H1 (cell line): ENCODE measurements at regions not wholly inside any gene's neighbourhood (a gene's known extent, or its start where the extent isn't known, plus 50 kb on each side); places are given as distances from the start of the nearest gene placed in this dataset.

Experiments
- CTCF ChIA-PET: fragments of 300-600 bp; sonication (Branson Sonifier 250); formaldehyde crosslinking; loops from one replicate; lab custom pipeline; 2021; ENCODE audit not compliant: partially characterized antibody; lab: Charles Lee
- POLR2A ChIA-PET: fragments of 300-600 bp; sonication (Branson Sonifier 250); formaldehyde crosslinking; loops from one replicate; lab custom pipeline; 2021; ENCODE audit warnings: inconsistent platforms; ENCODE audit not compliant: partially characterized antibody; lab: Charles Lee
- DNase-seq, 2 experiments: peaks; one replicate each; pipeline versions ENCODE4 v3.0.0 to v3.0.0-alpha.2; 2010 to 2022; ENCODE audit warnings: low spot score in 2 of 2, low read depth in 1 of 2, mixed read lengths in 1 of 2
- FAIRE-seq: peaks from 2 replicates; lab custom pipeline; 2011; peaks lifted over from hg19 to GRCh38; lab: Jason Lieb, UNC
- H2AFZ ChIP-seq: 2 replicates; pipeline ENCODE4 v1.8.1; 2012; ENCODE audit warnings: low read length, inconsistent platforms
- H2AK5ac ChIP-seq: 2 replicates; pipeline ENCODE4 v1.6.1; 2013; ENCODE audit warnings: low read depth, low read length
- H2BK120ac ChIP-seq: replicated peaks from 2 replicates; pipeline ENCODE3; 2013; ENCODE audit warnings: low read depth, low read length, inconsistent platforms
- H2BK12ac ChIP-seq: 2 replicates; pipeline ENCODE4 v1.6.1; 2013; ENCODE audit warnings: low read depth, low read length
- H2BK15ac ChIP-seq: 2 replicates; pipeline ENCODE4 v1.6.1; 2013; ENCODE audit warnings: low read length
- H2BK20ac ChIP-seq: 2 replicates; pipeline ENCODE4 v1.6.1; 2013; ENCODE audit warnings: low read length
- H2BK5ac ChIP-seq: 2 replicates; pipeline ENCODE4 v1.6.1; 2013; ENCODE audit warnings: low read depth, low read length
- H3K14ac ChIP-seq: 2 replicates; pipeline ENCODE4 v1.6.1; 2013; ENCODE audit warnings: inconsistent platforms; ENCODE audit not compliant: insufficient read length
- H3K18ac ChIP-seq: 2 replicates; pipeline ENCODE4 v1.6.1; 2013; ENCODE audit warnings: low read length; ENCODE audit errors: extremely low read depth
- H3K23ac ChIP-seq: 2 replicates; pipeline ENCODE4 v1.6.1; 2013; ENCODE audit warnings: inconsistent platforms; ENCODE audit not compliant: insufficient read length
- H3K23me2 ChIP-seq: 2 replicates; pipeline ENCODE4 v1.6.1; 2013; ENCODE audit warnings: low read depth, low read length
- H3K27ac ChIP-seq: 2 replicates; pipeline ENCODE4 v1.6.1; 2011; ENCODE audit warnings: low read depth, low read length, inconsistent platforms
- H3K27me3 ChIP-seq, 4 experiments: replicated peaks in 1 of 4; 1 replicate in 1 of 4; 2 replicates in 3 of 4; pipeline versions ENCODE4 v1.6.1 to v1.8.1; 2011 to 2013; ENCODE audit warnings: low read length in 3 of 4, mild to moderate bottlenecking in 3 of 4, inconsistent platforms in 2 of 4, mixed read lengths in 2 of 4, moderate library complexity in 1 of 4; ENCODE audit not compliant: control insufficient read depth in 3 of 4, insufficient read depth in 3 of 4; ENCODE audit errors: extremely low read depth in 1 of 4
- H3K36me3 ChIP-seq, 4 experiments: 2 replicates each; pipeline versions ENCODE4 v1.6.1 to v1.8.1; 2011 to 2013; ENCODE audit warnings: mild to moderate bottlenecking in 4 of 4, low read length in 3 of 4, moderate library complexity in 2 of 4, control low read depth in 1 of 4, inconsistent platforms in 1 of 4; ENCODE audit not compliant: insufficient read depth in 4 of 4, control insufficient read depth in 2 of 4
- H3K4ac ChIP-seq: replicated peaks from 2 replicates; pipeline ENCODE3; 2013; ENCODE audit warnings: low read length, low read depth, mixed read lengths, inconsistent platforms; ENCODE audit not compliant: insufficient read length
- H3K4me1 ChIP-seq, 4 experiments: replicated peaks in 1 of 4; 1 replicate in 1 of 4; 2 replicates in 3 of 4; pipeline versions ENCODE4 v1.6.1 to v1.8.1; 2011 to 2013; ENCODE audit warnings: low read length in 3 of 4, inconsistent platforms in 2 of 4, mixed read lengths in 1 of 4; ENCODE audit not compliant: insufficient read depth in 4 of 4, control insufficient read depth in 3 of 4
- H3K4me2 ChIP-seq, 2 experiments: 2 replicates each; pipeline versions ENCODE4 v1.6.1 to v1.8.1; 2011 to 2013; ENCODE audit warnings: low read depth in 2 of 2, low read length in 2 of 2, control low read depth in 1 of 2, inconsistent platforms in 1 of 2, mild to moderate bottlenecking in 1 of 2; ENCODE audit not compliant: insufficient read depth in 1 of 2
- H3K4me3 ChIP-seq, 4 experiments: fragments of 200-600, 300-600 bp in 1 of 4; sonication (generic), shearing (Covaris generic), sonication (Bioruptor Twin) in 1 of 4; 2 replicates each; pipeline versions ENCODE4 v1.5.1 to v1.8.1; 2011 to 2016; ENCODE audit warnings: low read length in 4 of 4, low read depth in 3 of 4, control low read depth in 2 of 4, inconsistent platforms in 2 of 4, mild to moderate bottlenecking in 2 of 4, mixed read lengths in 1 of 4, moderate library complexity in 1 of 4; ENCODE audit not compliant: insufficient read depth in 2 of 4; ENCODE audit errors: extremely low read depth in 1 of 4
- H3K56ac ChIP-seq: replicated peaks from 2 replicates; pipeline ENCODE3; 2013; ENCODE audit warnings: low read depth, mild to moderate bottlenecking, mixed read lengths, low read length, inconsistent platforms; ENCODE audit not compliant: insufficient read length
- H3K79me1 ChIP-seq: 2 replicates; pipeline ENCODE4 v1.6.1; 2013; ENCODE audit warnings: low read depth, low read length, control low read depth
- H3K79me2 ChIP-seq, 2 experiments: 2 replicates each; pipeline versions ENCODE4 v1.6.1 to v1.8.1; 2012 to 2013; ENCODE audit warnings: low read length in 2 of 2, mild to moderate bottlenecking in 2 of 2, inconsistent platforms in 1 of 2; ENCODE audit not compliant: insufficient read depth in 2 of 2, control insufficient read depth in 1 of 2
- H3K9ac ChIP-seq, 4 experiments: replicated peaks in 1 of 4; 1 replicate in 1 of 4; 2 replicates in 3 of 4; pipeline versions ENCODE4 v1.6.1 to v1.8.1; 2011 to 2013; ENCODE audit warnings: low read depth in 3 of 4, low read length in 3 of 4, control low read depth in 2 of 4, mild to moderate bottlenecking in 2 of 4, moderate library complexity in 2 of 4, inconsistent platforms in 1 of 4; ENCODE audit errors: extremely low read depth in 1 of 4
- H3K9me3 ChIP-seq, 2 experiments: 2 replicates each; pipeline versions ENCODE4 v1.6.1 to v1.8.1; 2012 to 2013; ENCODE audit warnings: mild to moderate bottlenecking in 2 of 2, moderate library complexity in 2 of 2, control low read depth in 1 of 2, inconsistent platforms in 1 of 2, low read depth in 1 of 2, low read length in 1 of 2, mixed read lengths in 1 of 2; ENCODE audit not compliant: insufficient read depth in 2 of 2
- H4K20me1 ChIP-seq, 2 experiments: replicated peaks in 1 of 2; 2 replicates each; pipeline versions ENCODE3 to v1.8.1; 2011 to 2013; ENCODE audit warnings: inconsistent platforms in 2 of 2, low read length in 2 of 2, mild to moderate bottlenecking in 1 of 2; ENCODE audit not compliant: insufficient read depth in 2 of 2, control insufficient read depth in 1 of 2
- H4K5ac ChIP-seq: 2 replicates; pipeline ENCODE4 v1.6.1; 2013; ENCODE audit warnings: low read length, low read depth, mixed read lengths, inconsistent platforms; ENCODE audit not compliant: insufficient read length
- H4K8ac ChIP-seq: 2 replicates; pipeline ENCODE4 v1.8.0; 2013; ENCODE audit warnings: mild to moderate bottlenecking, moderate library complexity, low read length, inconsistent platforms; ENCODE audit not compliant: insufficient read depth; ENCODE audit errors: extremely low read depth
- H4K91ac ChIP-seq: replicated peaks from 2 replicates; pipeline ENCODE3; 2013; ENCODE audit warnings: low read length, mixed read lengths, inconsistent platforms; ENCODE audit not compliant: insufficient read length
- BCL11A ChIP-seq, 2 experiments: IDR thresholded peaks; one replicate each; pipeline ENCODE4 v1.6.1; 2011; ENCODE audit warnings: low read depth in 2 of 2, low read length in 2 of 2, mild to moderate bottlenecking in 2 of 2
- CHD2 ChIP-seq: IDR thresholded peaks from 2 replicates; pipeline ENCODE4 v1.6.1; 2012; ENCODE audit warnings: low read length, improper control_type of control experiment
- EP300 ChIP-seq, 2 experiments: IDR thresholded peaks; 1 replicate in 1 of 2; 2 replicates in 1 of 2; pipeline ENCODE4 v1.6.1; 2011 to 2012; ENCODE audit warnings: low read depth in 2 of 2, low read length in 2 of 2, mild to moderate bottlenecking in 2 of 2, borderline replicate concordance in 1 of 2, inconsistent platforms in 1 of 2, moderate library complexity in 1 of 2
- GABPA ChIP-seq: IDR thresholded peaks from 2 replicates; pipeline ENCODE4 v1.6.1; 2011; ENCODE audit warnings: mild to moderate bottlenecking, low read length, moderate library complexity, borderline replicate concordance; ENCODE audit not compliant: insufficient read depth
- GTF2F1 ChIP-seq: IDR thresholded peaks from 2 replicates; pipeline ENCODE4 v1.6.1; 2012; ENCODE audit warnings: low read depth, low read length, improper control_type of control experiment, borderline replicate concordance
- HDAC2 ChIP-seq, 2 experiments: fragments of 300-600 bp in 1 of 2; sonication (generic) in 1 of 2; IDR thresholded peaks; 2 replicates each; pipeline ENCODE4 v1.6.1; 2011 to 2012; ENCODE audit warnings: low read depth in 2 of 2, low read length in 2 of 2, mild to moderate bottlenecking in 2 of 2, moderate library complexity in 2 of 2, borderline replicate concordance in 1 of 2, inconsistent platforms in 1 of 2
- POLR2A ChIP-seq, 2 experiments: IDR thresholded peaks; 1 replicate in 1 of 2; 2 replicates in 1 of 2; pipeline ENCODE4 v1.6.1; 2011; ENCODE audit warnings: low read depth in 2 of 2, low read length in 2 of 2, mild to moderate bottlenecking in 2 of 2; ENCODE audit errors: control extremely low read depth in 1 of 2
- RNF2 ChIP-seq: fragments of 200-900, 300-1000 bp; sonication (generic); IDR thresholded peaks from 2 replicates; pipeline ENCODE4 v1.7.1; 2016; ENCODE audit warnings: borderline replicate concordance, low read depth, mild to moderate bottlenecking, antibody characterized with exemption, low read length; ENCODE audit not compliant: poor library complexity, severe bottlenecking; ENCODE audit errors: missing control alignments
- SIRT6 ChIP-seq: IDR thresholded peaks from one replicate; pipeline ENCODE4 v1.7.1; 2012; ENCODE audit warnings: low read length, inconsistent platforms
- SP1 ChIP-seq: IDR thresholded peaks from 2 replicates; pipeline ENCODE4 v1.6.1; 2011; ENCODE audit warnings: low read depth, low read length
- SRF ChIP-seq: IDR thresholded peaks from 2 replicates; pipeline ENCODE4 v1.6.1; 2011; ENCODE audit warnings: mild to moderate bottlenecking, low read depth, low read length, moderate library complexity
- TBP ChIP-seq: IDR thresholded peaks from 2 replicates; pipeline ENCODE4 v1.6.1; 2011; ENCODE audit warnings: low read depth, low read length, improper control_type of control experiment
- YY1 ChIP-seq: IDR thresholded peaks from 2 replicates; pipeline ENCODE4 v1.6.1; 2011; ENCODE audit warnings: low read depth, mild to moderate bottlenecking, low read length
- ZNF274 ChIP-seq: IDR thresholded peaks from 2 replicates; pipeline ENCODE4 v1.7.0; 2012; ENCODE audit warnings: low read length, borderline replicate concordance; ENCODE audit errors: extremely low read depth
- WGBS, 2 experiments: shearing (Covaris generic) in 1 of 2; methylation state at CpG; one replicate each; pipeline versions ENCODE4 v1.1.6 to v1.1.7; 2013 to 2015; ENCODE audit warnings: low lambda C conversion rate in 2 of 2, mixed read lengths in 2 of 2, inconsistent platforms in 1 of 2, low coverage in 1 of 2, missing lambda C conversion rate in 1 of 2; ENCODE audit not compliant: insufficient replicate concordance in 2 of 2, insufficient coverage in 1 of 2, insufficient read length in 1 of 2; ENCODE audit errors: extremely low coverage in 1 of 2, missing lambda C conversion rate in 1 of 2; 5-methylcytosine and 5-hydroxymethylcytosine counted together

DNA sequence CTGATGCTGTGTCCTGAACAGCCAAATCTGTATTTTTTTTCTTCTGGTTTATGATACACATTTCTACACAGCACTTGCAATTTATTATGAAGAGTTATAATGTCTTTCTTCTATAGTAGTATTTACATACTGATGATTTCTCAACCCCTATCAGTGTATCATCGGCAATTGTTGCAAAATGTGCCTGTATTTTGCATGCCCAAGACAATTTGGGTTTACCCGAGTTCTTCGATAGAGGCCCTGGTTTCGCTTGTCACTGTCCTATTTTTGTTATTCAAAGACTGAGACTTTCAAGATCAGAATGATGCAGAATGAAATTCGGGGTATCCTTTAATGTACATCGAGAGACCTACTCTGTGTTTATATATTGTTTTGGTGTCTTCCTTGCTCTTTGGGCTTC is 184.5 kb upstream of the PRSS58 start:
- Histone ChIP-seq H3K4me2 (no peak overlapping the region), H3K9me3 (no peaks in the 10 kb centered on the region), H3K36me3 (no peaks in the 10 kb centered on the region), H3K27me3 (no peaks in the 10 kb centered on the region), H3K4me1 (peaks cover 2 to 13% (median 4%) of the 10 kb centered on the region in 4 experiments; a peak in 4 of 7 replicates), H2AFZ (no peak overlapping the region), H3K9ac (no peak overlapping the region), H3K79me1 (no peaks in the 10 kb centered on the region), H2AK5ac (no peak overlapping the region), H3K23me2 (no peaks in the 10 kb centered on the region; the same call in 1 of the 2 replicates), H3K4ac (no peak overlapping the region), H3K23ac (no peak overlapping the region), H3K56ac (no peak overlapping the region), H4K91ac (no peak overlapping the region), H2BK12ac (no peak overlapping the region), H3K79me2 (no peaks in the 10 kb centered on the region), H3K18ac (no peak overlapping the region), H2BK15ac (no peak overlapping the region), H3K4me3 (no peak overlapping the region), H3K14ac (no peak overlapping the region), H4K20me1 (no peaks in the 10 kb centered on the region), H2BK20ac (no peak overlapping the region), H4K8ac (no peak overlapping the region), H4K5ac (no peak overlapping the region), H2BK5ac (no peak overlapping the region), H2BK120ac (no peak overlapping the region), H3K27ac (no peak overlapping the region)
- 95% methylated on average over 6 of the region's 6 CpGs; no CpG with 5 or more reads in 1 of the 2 experiments for WGBS, 2 experiments
- DNase-seq (no peak), FAIRE-seq (no peak)
- TF ChIP-seq HDAC2 (IDR thresholded peaks at IDR 0.05; ENCODE audit: borderline replicate concordance in 1 of 2, low read depth in 2 of 2, low read length in 2 of 2) (no peak), SIRT6 (no peak), SP1 (no peak), SRF (no peak), BCL11A (IDR thresholded peaks at IDR 0.05; ENCODE audit: low read depth in 2 of 2, low read length in 2 of 2) (no peak), POLR2A (IDR thresholded peaks at IDR 0.05; ENCODE audit: control extremely low read depth in 1 of 2, low read depth in 2 of 2, low read length in 2 of 2) (no peak), EP300 (IDR thresholded peaks at IDR 0.05; ENCODE audit: borderline replicate concordance in 1 of 2, low read depth in 2 of 2, low read length in 2 of 2) (no peak), YY1 (no peak), TBP (no peak), GTF2F1 (no peak), ZNF274 (no peak), CHD2 (no peak), GABPA (no peak), RNF2 (no peak)
- CTCF ChIA-PET: interaction anchor here (0.8 to 15.1 kb wide), 10 partner anchors 16 to 83 kb away, joined by 3 to 260 read pairs (median 8); no protein-coding TSS in a partner anchor
- POLR2A ChIA-PET: no interaction called here
